Breast epithelium (tissue), 3 donors: ENCODE measurements at regions not wholly inside any gene's neighbourhood (a gene's known extent, or its start where the extent isn't known, plus 50 kb on each side); places are given as distances from the start of the nearest gene placed in this dataset.

Source experiments
- POLR2A ChIP-seq: fragments of 450-650 bp; IDR thresholded peaks from one replicate; pipeline ENCODE4 v1.6.1; 2016; ENCODE audit warnings: antibody characterized with exemption, mild to moderate bottlenecking, moderate library complexity
- POLR2AphosphoS5 ChIP-seq, 3 donors: sonication (generic); formaldehyde crosslinking; IDR thresholded peaks; one replicate each; pipeline ENCODE4 v1.6.1; 2017; ENCODE audit warnings: antibody characterized with exemption in 3 of 3
- TF ChIP-seq, protein P1 (sequence below), 3 donors: fragments of 450-650 bp; IDR thresholded peaks; one replicate each; pipeline ENCODE4 v1.5.1; 2016 to 2017; ENCODE audit warnings: antibody characterized with exemption in 3 of 3, mild to moderate bottlenecking in 3 of 3, moderate library complexity in 3 of 3

DNA sequence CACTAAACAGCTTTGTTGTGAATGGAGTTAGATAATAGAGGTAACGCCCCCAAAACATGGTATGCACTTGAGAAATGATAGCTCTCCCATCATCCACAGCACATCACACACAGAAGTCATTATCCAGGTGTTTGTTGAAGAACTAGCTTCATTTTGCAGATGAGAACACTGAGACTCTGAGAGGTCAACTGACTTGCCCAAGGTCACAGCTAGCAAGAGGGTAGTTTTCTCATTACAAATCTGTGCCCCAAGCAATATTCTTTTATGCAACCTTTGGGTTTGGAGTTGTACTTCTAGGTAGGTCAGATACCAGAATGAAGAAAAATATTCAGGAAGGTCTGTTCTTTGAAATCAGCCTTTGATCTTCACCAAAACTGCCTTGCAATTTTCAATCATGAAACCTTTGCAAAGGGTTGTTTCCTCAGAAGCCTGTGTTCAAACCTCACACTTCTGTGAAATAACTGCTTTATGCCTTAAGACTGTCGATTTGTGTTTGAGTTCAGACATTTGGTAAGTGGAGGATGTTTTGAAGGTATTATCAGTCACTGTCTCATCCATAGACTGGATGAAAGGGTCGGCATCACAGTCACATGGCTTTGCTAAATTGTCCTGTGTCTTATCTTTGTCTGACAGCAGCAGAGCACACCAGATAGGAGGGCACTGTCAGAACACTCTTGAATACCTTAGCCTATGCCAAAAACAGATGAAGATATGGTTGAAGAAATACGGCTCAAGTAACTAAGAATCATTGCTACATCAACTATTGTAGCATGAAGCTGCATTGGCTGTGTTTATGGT is 233.2 kb upstream of the BTG1 start:
- TF ChIP-seq, protein P1, sequence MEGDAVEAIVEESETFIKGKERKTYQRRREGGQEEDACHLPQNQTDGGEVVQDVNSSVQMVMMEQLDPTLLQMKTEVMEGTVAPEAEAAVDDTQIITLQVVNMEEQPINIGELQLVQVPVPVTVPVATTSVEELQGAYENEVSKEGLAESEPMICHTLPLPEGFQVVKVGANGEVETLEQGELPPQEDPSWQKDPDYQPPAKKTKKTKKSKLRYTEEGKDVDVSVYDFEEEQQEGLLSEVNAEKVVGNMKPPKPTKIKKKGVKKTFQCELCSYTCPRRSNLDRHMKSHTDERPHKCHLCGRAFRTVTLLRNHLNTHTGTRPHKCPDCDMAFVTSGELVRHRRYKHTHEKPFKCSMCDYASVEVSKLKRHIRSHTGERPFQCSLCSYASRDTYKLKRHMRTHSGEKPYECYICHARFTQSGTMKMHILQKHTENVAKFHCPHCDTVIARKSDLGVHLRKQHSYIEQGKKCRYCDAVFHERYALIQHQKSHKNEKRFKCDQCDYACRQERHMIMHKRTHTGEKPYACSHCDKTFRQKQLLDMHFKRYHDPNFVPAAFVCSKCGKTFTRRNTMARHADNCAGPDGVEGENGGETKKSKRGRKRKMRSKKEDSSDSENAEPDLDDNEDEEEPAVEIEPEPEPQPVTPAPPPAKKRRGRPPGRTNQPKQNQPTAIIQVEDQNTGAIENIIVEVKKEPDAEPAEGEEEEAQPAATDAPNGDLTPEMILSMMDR (IDR thresholded peaks at IDR 0.05), result no peak
- no peak for TF ChIP-seq POLR2AphosphoS5 (IDR thresholded peaks at IDR 0.05)
- TF ChIP-seq POLR2A, result no peak
